ENCODE measurements at regions not wholly inside any gene's neighbourhood (a gene's known extent, or its start where the extent isn't known, plus 50 kb on each side); places are given as distances from the start of the nearest gene placed in this dataset.

DNA sequence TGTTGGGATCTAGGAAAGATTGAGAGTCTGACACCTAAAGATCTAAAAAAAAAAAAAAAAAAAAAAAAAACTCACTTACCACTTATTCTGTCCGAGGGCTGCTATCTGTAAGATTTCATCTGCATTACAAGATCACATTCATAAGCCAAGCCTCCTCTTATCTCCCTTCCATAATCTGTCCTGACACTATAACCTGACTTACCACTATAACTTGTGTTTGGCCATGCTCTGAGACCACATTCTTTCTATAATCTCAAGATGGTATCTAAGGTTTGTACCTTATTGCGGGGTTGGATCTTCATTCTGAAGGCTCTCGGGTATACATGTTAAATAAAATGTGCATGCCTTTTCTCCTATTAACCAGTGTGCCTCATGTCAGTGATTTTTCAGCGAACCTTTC is 144.4 kb downstream of the MAGEB17 start:
- Histone ChIP-seq H3K27ac (ENCODE audit: low read length) (no peak overlapping the region), H2AFZ (ENCODE audit: low read depth, low read length) (no peak overlapping the region), H3K79me2 (ENCODE audit: low read length) (no peaks in the 10 kb centered on the region), H3K4me2 (ENCODE audit: low read length) (no peak overlapping the region), H3K36me3 (replicated peaks; ENCODE audit: low read depth, low read length) (no peaks in the 10 kb centered on the region), H3K27me3 (ENCODE audit: low read depth, low read length) (no peaks in the 10 kb centered on the region), H3K9me3 (ENCODE audit: insufficient read depth, low read length) (no peaks in the 10 kb centered on the region), H3K9ac (ENCODE audit: low read length) (no peak overlapping the region), H3K4me1 (ENCODE audit: low read length) (no peaks in the 10 kb centered on the region), H4K20me1 (ENCODE audit: insufficient read depth, low read length) (no peaks in the 10 kb centered on the region), H3K4me3 (ENCODE audit: low read length) (no peak overlapping the region)
- TF ChIP-seq, protein P1, sequence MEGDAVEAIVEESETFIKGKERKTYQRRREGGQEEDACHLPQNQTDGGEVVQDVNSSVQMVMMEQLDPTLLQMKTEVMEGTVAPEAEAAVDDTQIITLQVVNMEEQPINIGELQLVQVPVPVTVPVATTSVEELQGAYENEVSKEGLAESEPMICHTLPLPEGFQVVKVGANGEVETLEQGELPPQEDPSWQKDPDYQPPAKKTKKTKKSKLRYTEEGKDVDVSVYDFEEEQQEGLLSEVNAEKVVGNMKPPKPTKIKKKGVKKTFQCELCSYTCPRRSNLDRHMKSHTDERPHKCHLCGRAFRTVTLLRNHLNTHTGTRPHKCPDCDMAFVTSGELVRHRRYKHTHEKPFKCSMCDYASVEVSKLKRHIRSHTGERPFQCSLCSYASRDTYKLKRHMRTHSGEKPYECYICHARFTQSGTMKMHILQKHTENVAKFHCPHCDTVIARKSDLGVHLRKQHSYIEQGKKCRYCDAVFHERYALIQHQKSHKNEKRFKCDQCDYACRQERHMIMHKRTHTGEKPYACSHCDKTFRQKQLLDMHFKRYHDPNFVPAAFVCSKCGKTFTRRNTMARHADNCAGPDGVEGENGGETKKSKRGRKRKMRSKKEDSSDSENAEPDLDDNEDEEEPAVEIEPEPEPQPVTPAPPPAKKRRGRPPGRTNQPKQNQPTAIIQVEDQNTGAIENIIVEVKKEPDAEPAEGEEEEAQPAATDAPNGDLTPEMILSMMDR (IDR thresholded peaks at IDR 0.05; ENCODE audit: low read depth, low read length), result no peak
- TF ChIP-seq EZH2phosphoT487 (IDR thresholded peaks at IDR 0.05; ENCODE audit: low read depth), result no peak

DNA sequence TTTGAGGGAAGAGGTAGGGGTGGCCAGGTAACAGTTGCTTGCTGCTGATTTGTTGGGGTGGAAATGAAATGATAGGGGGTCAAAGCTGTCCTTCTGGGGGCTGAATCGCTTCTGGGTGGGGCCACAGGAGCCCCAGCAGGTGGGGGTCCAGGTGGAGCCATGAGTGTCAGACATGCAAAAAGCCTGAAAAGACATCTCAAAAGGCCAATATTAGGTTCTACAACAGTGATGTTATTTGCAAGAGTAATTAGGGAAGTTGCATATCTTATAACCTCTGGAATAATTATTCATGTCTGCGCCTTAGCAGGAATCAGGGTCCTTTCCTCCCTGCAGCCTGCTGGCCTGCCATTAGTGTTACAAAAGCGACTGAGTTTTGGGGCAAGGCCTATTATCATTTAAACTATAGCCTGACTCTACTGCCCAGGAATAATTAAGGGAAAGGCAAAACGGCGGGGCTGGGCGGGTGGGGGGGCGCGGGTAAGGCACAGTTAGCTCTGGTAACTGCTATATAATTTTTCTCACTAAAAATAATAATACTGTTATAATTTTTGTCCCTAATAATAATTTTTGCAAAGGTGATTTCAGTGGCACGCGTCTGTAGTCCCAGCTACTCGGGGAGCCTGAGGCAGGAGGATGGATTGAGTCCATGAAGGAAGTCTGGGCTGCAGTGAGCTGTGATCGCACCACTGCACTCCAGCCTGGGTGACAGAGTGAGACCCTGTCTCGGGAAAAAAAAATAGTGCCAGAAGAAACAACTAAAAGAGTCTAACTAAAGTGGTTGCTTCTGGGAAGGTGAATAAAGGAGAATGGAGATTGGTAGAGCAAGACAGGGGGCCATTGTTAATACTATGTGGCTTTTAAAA is 145.7 kb downstream of the MAGEB17 start:
- Histone ChIP-seq H3K79me2 (ENCODE audit: low read length) (no peaks in the 10 kb centered on the region), H3K9ac (ENCODE audit: low read length) (no peak overlapping the region), H3K4me3 (ENCODE audit: low read length) (no peak overlapping the region)

DNA sequence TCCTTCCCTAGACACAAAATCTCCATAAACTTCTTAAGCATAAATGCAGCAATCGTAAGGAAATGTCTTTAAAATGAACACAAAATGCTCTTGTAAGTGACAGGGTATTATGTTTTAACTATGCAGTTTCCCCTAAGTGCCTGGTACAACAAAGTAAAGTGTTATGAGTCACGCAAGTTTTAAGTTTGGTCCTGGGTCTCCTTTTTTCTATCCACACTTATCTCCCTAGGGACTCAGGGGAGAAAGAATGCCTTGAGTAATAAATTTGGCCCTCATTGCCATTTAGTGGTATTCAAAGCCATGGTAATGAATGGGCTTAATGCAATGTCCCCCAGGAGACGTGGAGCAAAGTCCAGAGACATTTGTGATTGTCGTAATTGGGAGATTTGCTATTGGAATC is 149.1 kb downstream of the MAGEB17 start:
- H3K4me3 ChIP-seq (ENCODE audit: low read length), result no peak overlapping the region
- no peak for TF ChIP-seq EZH2phosphoT487 (IDR thresholded peaks at IDR 0.05; ENCODE audit: low read depth)
- TF ChIP-seq, protein P1 (IDR thresholded peaks at IDR 0.05; ENCODE audit: low read depth, low read length), result no peak
- no peak overlapping the region for H3K27ac ChIP-seq (ENCODE audit: low read length)
- no peaks in the 10 kb centered on the region for H3K9me3 ChIP-seq (ENCODE audit: insufficient read depth, low read length)
- no peak overlapping the region for H2AFZ ChIP-seq (ENCODE audit: low read depth, low read length)
- H3K79me2 ChIP-seq (ENCODE audit: low read length), result no peaks in the 10 kb centered on the region
- no peaks in the 10 kb centered on the region for H3K4me1 ChIP-seq (ENCODE audit: low read length)
- H3K4me2 ChIP-seq (ENCODE audit: low read length), result no peak overlapping the region
- no peaks in the 10 kb centered on the region for H3K27me3 ChIP-seq (ENCODE audit: low read depth, low read length)
- no peak overlapping the region for H3K9ac ChIP-seq (ENCODE audit: low read length)
- H4K20me1 ChIP-seq (ENCODE audit: insufficient read depth, low read length), result no peaks in the 10 kb centered on the region
- H3K36me3 ChIP-seq (replicated peaks; ENCODE audit: low read depth, low read length), result no peaks in the 10 kb centered on the region

More for the DNA sequence above, 145.7 kb downstream of the MAGEB17 start:
- TF ChIP-seq, protein P1 (IDR thresholded peaks at IDR 0.05; ENCODE audit: low read depth, low read length), result no peak
- no peak for TF ChIP-seq EZH2phosphoT487 (IDR thresholded peaks at IDR 0.05; ENCODE audit: low read depth)
- no peaks in the 10 kb centered on the region for H3K36me3 ChIP-seq (replicated peaks; ENCODE audit: low read depth, low read length)
- no peaks in the 10 kb centered on the region for H4K20me1 ChIP-seq (ENCODE audit: insufficient read depth, low read length)
- H3K9me3 ChIP-seq (ENCODE audit: insufficient read depth, low read length), result no peaks in the 10 kb centered on the region
- H2AFZ ChIP-seq (ENCODE audit: low read depth, low read length), result no peak overlapping the region
- no peaks in the 10 kb centered on the region for H3K27me3 ChIP-seq (ENCODE audit: low read depth, low read length)
- no peaks in the 10 kb centered on the region for H3K4me1 ChIP-seq (ENCODE audit: low read length)
- H3K4me2 ChIP-seq (ENCODE audit: low read length), result no peak overlapping the region
- H3K27ac ChIP-seq (ENCODE audit: low read length), result no peak overlapping the region

DNA sequence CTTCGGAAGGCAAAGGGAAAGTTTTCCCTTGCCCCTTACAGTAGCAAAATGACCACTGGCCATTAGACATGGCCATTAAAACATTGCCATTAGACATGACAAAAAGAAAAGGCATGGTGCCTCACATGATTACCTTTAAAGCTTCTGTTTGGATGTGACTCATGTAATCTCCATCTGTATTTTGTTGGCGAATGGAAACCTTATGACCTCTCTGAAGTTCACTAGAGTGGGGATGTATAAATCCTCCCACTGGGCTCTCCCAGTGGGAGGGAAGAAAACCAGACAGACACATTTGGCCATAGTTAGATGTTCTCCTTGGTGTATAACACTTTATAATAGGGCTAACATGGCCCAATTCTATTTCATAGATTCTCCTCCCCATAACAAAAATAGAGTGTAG is 152.6 kb downstream of the MAGEB17 start:
- no peak overlapping the region for H3K9ac ChIP-seq (ENCODE audit: low read length)
- no peaks in the 10 kb centered on the region for H3K36me3 ChIP-seq (replicated peaks; ENCODE audit: low read depth, low read length)
- no peaks in the 10 kb centered on the region for H3K4me1 ChIP-seq (ENCODE audit: low read length)
- no peak overlapping the region for H3K4me3 ChIP-seq (ENCODE audit: low read length)
- H3K4me2 ChIP-seq (ENCODE audit: low read length), result no peak overlapping the region
- H3K27ac ChIP-seq (ENCODE audit: low read length), result no peak overlapping the region
- no peaks in the 10 kb centered on the region for H3K79me2 ChIP-seq (ENCODE audit: low read length)
- H2AFZ ChIP-seq (ENCODE audit: low read depth, low read length), result no peak overlapping the region
- H3K9me3 ChIP-seq (ENCODE audit: insufficient read depth, low read length), result no peaks in the 10 kb centered on the region
- H3K27me3 ChIP-seq (ENCODE audit: low read depth, low read length), result no peaks in the 10 kb centered on the region
- no peaks in the 10 kb centered on the region for H4K20me1 ChIP-seq (ENCODE audit: insufficient read depth, low read length)
- TF ChIP-seq, protein P1 (IDR thresholded peaks at IDR 0.05; ENCODE audit: low read depth, low read length), result no peak
- TF ChIP-seq EZH2phosphoT487 (IDR thresholded peaks at IDR 0.05; ENCODE audit: low read depth), result no peak

Data from OCI-LY3 (cell line).